ENCODE measurements at regions not wholly inside any gene's neighbourhood (a gene's known extent, or its start where the extent isn't known, plus 50 kb on each side); places are given as distances from the start of the nearest gene placed in this dataset.

DNA sequence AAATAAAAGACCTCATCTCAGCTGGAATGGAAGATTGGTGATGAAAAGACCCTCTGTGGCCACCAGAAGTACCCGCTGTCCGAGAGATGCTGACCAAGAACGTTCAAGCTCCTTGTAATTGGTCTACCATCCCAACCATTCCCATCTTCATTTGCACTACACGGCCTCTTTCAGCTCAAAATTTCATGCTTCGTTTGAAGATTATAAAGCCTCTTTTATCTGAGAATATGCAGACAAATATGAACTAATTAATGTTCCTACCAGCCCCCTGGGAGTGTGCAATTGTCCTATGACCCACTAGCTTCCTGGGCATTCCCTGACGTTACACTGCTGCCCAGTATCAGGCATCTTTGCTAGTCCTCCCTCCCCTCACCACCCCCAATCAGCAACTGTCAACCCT, 583.7 kb downstream of the MID1IP1 start:
- TF ChIP-seq, protein P1, sequence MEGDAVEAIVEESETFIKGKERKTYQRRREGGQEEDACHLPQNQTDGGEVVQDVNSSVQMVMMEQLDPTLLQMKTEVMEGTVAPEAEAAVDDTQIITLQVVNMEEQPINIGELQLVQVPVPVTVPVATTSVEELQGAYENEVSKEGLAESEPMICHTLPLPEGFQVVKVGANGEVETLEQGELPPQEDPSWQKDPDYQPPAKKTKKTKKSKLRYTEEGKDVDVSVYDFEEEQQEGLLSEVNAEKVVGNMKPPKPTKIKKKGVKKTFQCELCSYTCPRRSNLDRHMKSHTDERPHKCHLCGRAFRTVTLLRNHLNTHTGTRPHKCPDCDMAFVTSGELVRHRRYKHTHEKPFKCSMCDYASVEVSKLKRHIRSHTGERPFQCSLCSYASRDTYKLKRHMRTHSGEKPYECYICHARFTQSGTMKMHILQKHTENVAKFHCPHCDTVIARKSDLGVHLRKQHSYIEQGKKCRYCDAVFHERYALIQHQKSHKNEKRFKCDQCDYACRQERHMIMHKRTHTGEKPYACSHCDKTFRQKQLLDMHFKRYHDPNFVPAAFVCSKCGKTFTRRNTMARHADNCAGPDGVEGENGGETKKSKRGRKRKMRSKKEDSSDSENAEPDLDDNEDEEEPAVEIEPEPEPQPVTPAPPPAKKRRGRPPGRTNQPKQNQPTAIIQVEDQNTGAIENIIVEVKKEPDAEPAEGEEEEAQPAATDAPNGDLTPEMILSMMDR (IDR thresholded peaks at IDR 0.05) = no peak
- TF ChIP-seq POLR2A (IDR thresholded peaks at IDR 0.05) = no peak

Data from body of pancreas (tissue), 4 donors.